ENCODE measurements at regions not wholly inside any gene's neighbourhood (a gene's known extent, or its start where the extent isn't known, plus 50 kb on each side); places are given as distances from the start of the nearest gene placed in this dataset.
A peak's percentile ranks its signal among the peaks of the same experiment; 100 is the strongest.
"Not testable (repeated sequence)": the region's sequence is repeated elsewhere in the genome, so short reads cannot be mapped to it uniquely, and the experiment has no call there.

GRCh38 chrX:7372825-7373525, 225.0 kb upstream of the PUDP start:
- DNase-seq: no peak

- no peak for DNase-seq
Measured at GRCh38 chrX:7362111-7362510, 214.2 kb upstream of the PUDP start.

- DNase-seq: no peak
Measured at GRCh38 chrX:7351926-7352325, 204.0 kb upstream of the PUDP start.

GRCh38 chrX:7347465-7347864, 199.5 kb upstream of the PUDP start:
- DNase-seq: no peak

GRCh38 chrX:7346021-7346420, 198.1 kb upstream of the PUDP start:
- DNase-seq: no peak

- no peak for DNase-seq
Measured at GRCh38 chrX:7343181-7343580, 195.2 kb upstream of the PUDP start.

GRCh38 chrX:7335816-7336362, 187.9 kb upstream of the PUDP start:
- DNase-seq: not testable (repeated sequence)

- no peak for DNase-seq
Measured at GRCh38 chrX:7334253-7334935, 186.4 kb upstream of the PUDP start.

- no peak for DNase-seq
Measured at GRCh38 chrX:7330971-7331746, 183.2 kb upstream of the PUDP start.

- no peak for DNase-seq
Measured at GRCh38 chrX:7330556-7330955, 182.6 kb upstream of the PUDP start.

- no peak for DNase-seq
Measured at GRCh38 chrX:7318661-7319060, 170.7 kb upstream of the PUDP start.

GRCh38 chrX:7318241-7318640, 170.3 kb upstream of the PUDP start:
- DNase-seq: no peak

- no peak for DNase-seq
Measured at GRCh38 chrX:7316887-7317286, 168.9 kb upstream of the PUDP start.

GRCh38 chrX:7316280-7316679, 168.3 kb upstream of the PUDP start:
- DNase-seq: no peak

GRCh38 chrX:7314425-7314824, 166.5 kb upstream of the PUDP start:
- DNase-seq: no peak

- DNase-seq: no peak
Measured at GRCh38 chrX:7307720-7308119, 159.8 kb upstream of the PUDP start.

- DNase-seq: peak; percentile 0
Measured at GRCh38 chrX:7294483-7294882, 146.5 kb upstream of the PUDP start.

- DNase-seq: no peak
Measured at GRCh38 chrX:7286168-7286837, 138.3 kb upstream of the PUDP start.

- DNase-seq: no peak
Measured at GRCh38 chrX:7285765-7286164, 137.8 kb upstream of the PUDP start.

- no peak for DNase-seq
Measured at GRCh38 chrX:7283741-7284140, 135.8 kb upstream of the PUDP start.

- DNase-seq: no peak
Measured at GRCh38 chrX:7280520-7280919, 132.6 kb upstream of the PUDP start.

GRCh38 chrX:7272346-7272745, 124.4 kb upstream of the PUDP start:
- no peak for DNase-seq

GRCh38 chrX:7270933-7271332, 123.0 kb upstream of the PUDP start:
- no peak for DNase-seq
